ENCODE measurements at regions not wholly inside any gene's neighbourhood (a gene's known extent, or its start where the extent isn't known, plus 50 kb on each side); places are given as distances from the start of the nearest gene placed in this dataset.

GRCh38 chr3:137105277-137105977 lies 147.6 kb downstream of the IL20RB start:
- Mint-ChIP-seq H3K27ac (no peak overlapping the region), H3K27me3 (ENCODE audit: insufficient read depth) (peaks cover 6% of the 10 kb centered on the region), H3K4me3 (no peak overlapping the region), H3K4me1 (ENCODE audit: low read depth) (no peaks in the 10 kb centered on the region), H3K36me3 (ENCODE audit: low read depth) (no peaks in the 10 kb centered on the region), H3K9me3 (no peaks in the 10 kb centered on the region)
- peak; percentile 89 for TF ChIP-seq CTCF (IDR thresholded peaks at IDR 0.05)
- peak; percentile 56 for DNase-seq

- Mint-ChIP-seq H3K27ac (no peak overlapping the region), H3K27me3 (ENCODE audit: insufficient read depth) (peaks cover 6% of the 10 kb centered on the region), H3K4me3 (no peak overlapping the region), H3K36me3 (ENCODE audit: low read depth) (no peaks in the 10 kb centered on the region), H3K4me1 (ENCODE audit: low read depth) (no peaks in the 10 kb centered on the region), H3K9me3 (no peaks in the 10 kb centered on the region)
- no peak for DNase-seq
- TF ChIP-seq CTCF (IDR thresholded peaks at IDR 0.05) = no peak
Measured at GRCh38 chr3:137106612-137107240, 148.9 kb downstream of the IL20RB start.

DNA sequence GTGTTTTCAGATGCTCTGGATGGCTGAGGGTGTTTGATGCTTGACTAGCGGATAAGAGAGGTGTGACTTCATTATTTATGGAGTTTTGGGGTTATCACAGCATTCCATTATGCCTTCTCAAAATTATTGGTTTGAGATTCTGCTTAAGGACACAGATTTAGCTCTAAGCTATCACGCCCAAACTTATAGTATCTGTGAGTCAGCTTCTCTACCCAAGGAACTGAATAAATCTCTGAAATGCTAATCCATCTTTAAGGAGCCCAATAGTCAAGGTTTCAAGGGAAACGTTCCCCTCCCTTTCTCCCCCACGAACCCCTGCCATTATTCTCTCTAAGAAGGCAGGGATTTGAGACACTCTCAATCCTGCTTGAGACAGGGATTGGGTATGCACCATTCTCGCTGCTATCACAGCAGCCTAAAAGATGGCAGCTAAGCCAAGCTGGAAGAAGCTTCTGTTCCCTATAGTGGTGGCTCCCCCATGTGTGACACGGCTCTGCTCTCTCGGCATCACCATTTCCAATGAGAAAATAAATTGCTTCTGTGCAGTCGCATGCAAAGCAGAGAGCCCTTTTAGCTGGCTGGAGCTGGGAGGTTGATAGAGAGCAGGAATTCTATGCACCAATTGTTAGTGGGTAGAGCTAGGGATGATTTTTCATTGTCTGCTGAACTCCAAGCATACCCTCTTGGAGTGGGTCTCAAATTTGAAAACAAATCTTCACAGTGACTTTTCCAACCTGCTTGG lies 151.1 kb downstream of the IL20RB start:
- Mint-ChIP-seq H3K4me3 (no peak overlapping the region), H3K4me1 (ENCODE audit: low read depth) (no peaks in the 10 kb centered on the region), H3K36me3 (ENCODE audit: low read depth) (no peaks in the 10 kb centered on the region), H3K27me3 (ENCODE audit: insufficient read depth) (peaks cover 2% of the 10 kb centered on the region; the same call in 1 of the 2 replicates), H3K9me3 (no peaks in the 10 kb centered on the region), H3K27ac (no peak overlapping the region)
- no peak for TF ChIP-seq CTCF (IDR thresholded peaks at IDR 0.05)
- no peak for DNase-seq

- no peak overlapping the region for H3K27ac Mint-ChIP-seq
- DNase-seq = peak; percentile 29
- peaks cover 2% of the 10 kb centered on the region; the same call in 1 of the 2 replicates for H3K27me3 Mint-ChIP-seq (ENCODE audit: insufficient read depth)
- peak; percentile 85 for TF ChIP-seq CTCF (IDR thresholded peaks at IDR 0.05)
- H3K4me3 Mint-ChIP-seq = no peak overlapping the region
- H3K36me3 Mint-ChIP-seq (ENCODE audit: low read depth) = no peaks in the 10 kb centered on the region
- no peaks in the 10 kb centered on the region for H3K4me1 Mint-ChIP-seq (ENCODE audit: low read depth)
- no peaks in the 10 kb centered on the region for H3K9me3 Mint-ChIP-seq
Measured at GRCh38 chr3:137110392-137110996, 152.7 kb downstream of the IL20RB start.

DNA sequence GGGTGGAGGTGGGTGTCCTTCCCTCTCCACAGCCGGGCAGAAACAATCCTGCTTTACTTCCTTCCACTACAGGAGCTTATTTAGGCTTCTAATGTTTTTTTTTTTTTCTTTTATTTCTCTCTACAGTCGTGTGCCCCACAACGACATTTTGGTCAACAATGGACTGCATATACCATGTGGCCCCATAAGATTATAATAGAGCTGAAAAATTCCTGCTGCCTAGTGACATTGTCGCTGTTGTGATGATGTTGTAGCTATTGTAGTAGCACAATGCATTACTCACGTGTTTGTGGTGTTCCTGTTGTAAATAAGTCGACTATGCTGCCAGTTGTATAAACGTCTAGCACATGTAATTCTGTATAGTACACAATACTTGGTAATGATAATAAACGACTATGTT lies 153.7 kb downstream of the IL20RB start:
- Mint-ChIP-seq H3K27ac (no peak overlapping the region), H3K9me3 (no peaks in the 10 kb centered on the region), H3K36me3 (ENCODE audit: low read depth) (no peaks in the 10 kb centered on the region), H3K27me3 (ENCODE audit: insufficient read depth) (peaks cover 2% of the 10 kb centered on the region; the same call in 1 of the 2 replicates), H3K4me1 (ENCODE audit: low read depth) (no peaks in the 10 kb centered on the region), H3K4me3 (no peak overlapping the region)
- no peak for TF ChIP-seq CTCF (IDR thresholded peaks at IDR 0.05)
- DNase-seq = no peak

Data from HFFc6 (cell line).